ENCODE measurements at regions not wholly inside any gene's neighbourhood (a gene's known extent, or its start where the extent isn't known, plus 50 kb on each side); places are given as distances from the start of the nearest gene placed in this dataset.

DNA sequence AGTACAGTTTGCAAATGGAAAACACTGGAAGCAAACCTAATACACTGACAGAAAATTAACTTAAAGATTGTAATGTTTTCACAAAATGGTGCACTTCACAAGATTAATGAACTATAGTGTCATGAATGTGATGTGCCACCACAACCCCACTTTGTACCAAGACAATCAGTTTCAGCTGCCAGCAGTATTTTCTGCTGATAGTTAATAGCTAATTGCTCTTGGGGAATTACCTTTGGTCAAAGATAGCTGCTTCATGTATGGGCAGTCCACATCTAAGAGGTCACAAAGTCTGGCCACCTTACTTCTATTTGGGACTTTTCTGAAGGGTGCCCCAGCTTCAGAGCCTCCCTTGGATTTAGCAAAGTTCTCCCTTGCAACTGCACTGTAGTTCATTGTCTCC lies 254.0 kb downstream of the CALCRL start:
- TF ChIP-seq CTCF (IDR thresholded peaks at IDR 0.05) (no peak), POLR2AphosphoS5 (IDR thresholded peaks at IDR 0.05) (no peak)

All from upper lobe of left lung (tissue), 4 donors.